K562 (cell line): ENCODE measurements at regions not wholly inside any gene's neighbourhood (a gene's known extent, or its start where the extent isn't known, plus 50 kb on each side); places are given as distances from the start of the nearest gene placed in this dataset.

Experiments used
- ATF2 ChIP-seq: sonication (generic); formaldehyde crosslinking; IDR thresholded peaks from 2 replicates; pipeline ENCODE4 v1.8.1; 2022; ENCODE audit warnings: missing genetic modification reagents
- IRF1 ChIP-seq: sonication (generic); formaldehyde crosslinking; IDR thresholded peaks from 2 replicates; pipeline ENCODE4 v1.8.0; 2022; ENCODE audit warnings: missing genetic modification reagents, mild to moderate bottlenecking, borderline replicate concordance
- KLF1 ChIP-seq: fragments of 450-650 bp; IDR thresholded peaks from 2 replicates; pipeline ENCODE4 v1.6.1; 2016; ENCODE audit warnings: missing genetic modification characterization, missing compliant biosample characterization
- NFRKB ChIP-seq: fragments of 450-650 bp; IDR thresholded peaks from 2 replicates; pipeline ENCODE4 v1.6.1; 2016; ENCODE audit warnings: low read depth
- ZBTB5 ChIP-seq: fragments of 450-650 bp; IDR thresholded peaks from 2 replicates; pipeline ENCODE4 v1.6.1; 2017; ENCODE audit warnings: antibody characterized with exemption
- ZNF175 ChIP-seq: fragments of 200-800 bp; sonication (Bioruptor generic); IDR thresholded peaks from 2 replicates; pipeline ENCODE4 v1.6.1; 2016; ENCODE audit warnings: low read depth, mild to moderate bottlenecking, missing genetic modification characterization, missing compliant biosample characterization
- ZNF347 ChIP-seq: fragments of 450-650 bp; formaldehyde crosslinking; IDR thresholded peaks from 2 replicates; pipeline ENCODE4 v1.4.0; 2020; ENCODE audit warnings: low read depth, mild to moderate bottlenecking, moderate library complexity

GRCh38 chr18:25595274-25596060 lies 243.5 kb upstream of the ZNF521 start (continued):
- TF ChIP-seq NFRKB = no peak
- no peak for TF ChIP-seq IRF1 (CRISPR knock-in tag)
- no peak for TF ChIP-seq ZBTB5
- TF ChIP-seq ZNF347 (CRISPR knock-in tag) = no peak
- TF ChIP-seq ZNF175 (CRISPR knock-in tag) = no peak
- TF ChIP-seq KLF1 (tag) = no peak
- TF ChIP-seq ATF2 (CRISPR knock-in tag) = no peak
